Keratinocyte (primary cell): ENCODE measurements at regions not wholly inside any gene's neighbourhood (a gene's known extent, or its start where the extent isn't known, plus 50 kb on each side); places are given as distances from the start of the nearest gene placed in this dataset.

Experiments used
- DNase-seq: peaks from one replicate; pipeline ENCODE4 v3.0.0-alpha.2; 2011; ENCODE audit warnings: low read depth, missing footprints, low spot score
- FAIRE-seq: peaks from 2 replicates; lab custom pipeline; 2011; peaks lifted over from hg19 to GRCh38; lab: Jason Lieb, UNC
- H2AFZ ChIP-seq: 2 replicates; pipeline ENCODE4 v1.6.0; 2012; ENCODE audit warnings: low read length, control low read depth, inconsistent platforms; ENCODE audit not compliant: control insufficient read depth
- H3K27ac ChIP-seq: 2 replicates; pipeline ENCODE4 v1.5.1; 2011; ENCODE audit warnings: low read length; ENCODE audit not compliant: control insufficient read depth, insufficient read depth
- H3K27me3 ChIP-seq: 3 replicates; pipeline ENCODE4 v1.6.0; 2011; ENCODE audit warnings: low read length; ENCODE audit not compliant: control insufficient read depth, insufficient read depth; ENCODE audit errors: extremely low read depth
- H3K36me3 ChIP-seq, 2 experiments: 2 replicates in 1 of 2; 3 replicates in 1 of 2; pipeline ENCODE4 v1.5.1; 2011; ENCODE audit warnings: low read length in 2 of 2, mild to moderate bottlenecking in 1 of 2; ENCODE audit not compliant: control insufficient read depth in 2 of 2, insufficient read depth in 2 of 2; ENCODE audit errors: extremely low read depth in 1 of 2
- H3K4me1 ChIP-seq: 3 replicates; pipeline ENCODE4 v1.5.1; 2011; ENCODE audit warnings: low read length; ENCODE audit not compliant: control insufficient read depth, insufficient read depth; ENCODE audit errors: extremely low read depth
- H3K4me2 ChIP-seq: 3 replicates; pipeline ENCODE4 v1.6.0; 2011; ENCODE audit warnings: low read depth, low read length; ENCODE audit not compliant: control insufficient read depth, insufficient read depth; ENCODE audit errors: extremely low read depth
- H3K4me3 ChIP-seq, 3 experiments: fragments of 200-600 bp in 1 of 3; sonication (generic) in 1 of 3; 2 replicates in 2 of 3; 3 replicates in 1 of 3; pipeline ENCODE4 v1.5.1; 2011 to 2016; ENCODE audit warnings: low read length in 3 of 3, mild to moderate bottlenecking in 3 of 3, control low read depth in 2 of 3, inconsistent platforms in 1 of 3, low read depth in 1 of 3, mixed read lengths in 1 of 3, mixed run types in 1 of 3, moderate library complexity in 1 of 3; ENCODE audit not compliant: control insufficient read depth in 2 of 3, insufficient read depth in 2 of 3; ENCODE audit errors: extremely low read depth in 1 of 3
- H3K79me2 ChIP-seq: 2 replicates; pipeline ENCODE4 v1.6.0; 2012; ENCODE audit warnings: low read length; ENCODE audit not compliant: control insufficient read depth, insufficient read depth
- H3K9ac ChIP-seq: 3 replicates; pipeline ENCODE4 v1.6.0; 2011; ENCODE audit warnings: low read length; ENCODE audit not compliant: control insufficient read depth, insufficient read depth; ENCODE audit errors: extremely low read depth
- H3K9me1 ChIP-seq: 3 replicates; pipeline ENCODE4 v1.6.0; 2011; ENCODE audit warnings: low read length; ENCODE audit not compliant: control insufficient read depth, insufficient read depth; ENCODE audit errors: extremely low read depth
- H3K9me3 ChIP-seq: 2 replicates; pipeline ENCODE4 v1.5.1; 2012; ENCODE audit warnings: low read depth, low read length; ENCODE audit not compliant: control insufficient read depth
- H4K20me1 ChIP-seq: 3 replicates; pipeline ENCODE4 v1.6.0; 2011; ENCODE audit warnings: low read length; ENCODE audit not compliant: control insufficient read depth, insufficient read depth; ENCODE audit errors: extremely low read depth
- CTCF ChIP-seq, 3 experiments: IDR thresholded peaks in 1 of 3; conservative IDR thresholded peaks in 1 of 3; optimal IDR thresholded peaks in 1 of 3; 2 replicates in 2 of 3; 3 replicates in 1 of 3; pipeline versions ENCODE3 to v1.5.1; 2011; ENCODE audit warnings: low read length in 3 of 3, mild to moderate bottlenecking in 3 of 3, moderate library complexity in 2 of 3, control low read depth in 1 of 3, inconsistent platforms in 1 of 3; ENCODE audit not compliant: insufficient read depth in 2 of 3; ENCODE audit errors: extremely low read depth in 1 of 3
- EZH2 ChIP-seq: IDR thresholded peaks from one replicate; pipeline ENCODE4 v1.6.1; 2012; ENCODE audit warnings: inconsistent platforms, mild to moderate bottlenecking, low read length, moderate library complexity
- dilution Hi-C: fragments of 300-500 bp; cut with MboI; formaldehyde crosslinking; loops from one replicate; pipeline ENCODE4 v1.7.0; 2020; ENCODE audit warnings: low sequenced_read_pairs; ENCODE audit not compliant: extremely low pct_ligation_motif_present

GRCh38 chr13:57784633-57785032 is 153.1 kb downstream of the PCDH17 start:
- TF ChIP-seq CTCF (optimal IDR thresholded peaks at IDR 0.05 in 1 of 3, IDR thresholded peaks at IDR 0.05 in 1 of 3, conservative IDR thresholded peaks at IDR 0.05 in 1 of 3; ENCODE audit: extremely low read depth in 1 of 3, insufficient read depth in 2 of 3, low read length in 3 of 3), result no peak
- TF ChIP-seq EZH2, result no peak
- DNase-seq (no peak), FAIRE-seq (no peak)
- dilution Hi-C loops, result no loop called here
- no peaks in the 10 kb centered on the region for H3K4me1 ChIP-seq
- H4K20me1 ChIP-seq, result no peaks in the 10 kb centered on the region
- no peak overlapping the region for H2AFZ ChIP-seq
- no peaks in the 10 kb centered on the region for H3K9me1 ChIP-seq
- no peaks in the 10 kb centered on the region for H3K79me2 ChIP-seq
- H3K36me3 ChIP-seq, result no peaks in the 10 kb centered on the region
- H3K27me3 ChIP-seq, result no peaks in the 10 kb centered on the region
- no peak overlapping the region for H3K9ac ChIP-seq
- no peak overlapping the region for H3K4me3 ChIP-seq
- H3K27ac ChIP-seq, result no peak overlapping the region
- H3K4me2 ChIP-seq, result no peak overlapping the region
- H3K9me3 ChIP-seq, result peaks cover 5% of the 10 kb centered on the region

GRCh38 chr13:57787058-57787791 is 155.7 kb downstream of the PCDH17 start:
- Histone ChIP-seq H3K9me3 (peaks cover 5% of the 10 kb centered on the region), H4K20me1 (no peaks in the 10 kb centered on the region), H3K27ac (no peak overlapping the region), H3K9ac (no peak overlapping the region), H3K4me2 (no peak overlapping the region), H2AFZ (no peak overlapping the region), H3K9me1 (no peaks in the 10 kb centered on the region), H3K27me3 (no peaks in the 10 kb centered on the region), H3K36me3 (no peaks in the 10 kb centered on the region), H3K4me3 (no peak overlapping the region), H3K4me1 (no peaks in the 10 kb centered on the region), H3K79me2 (no peaks in the 10 kb centered on the region)
- dilution Hi-C loops, result no loop called here
- FAIRE-seq (no peak), DNase-seq (no peak)
- TF ChIP-seq CTCF (optimal IDR thresholded peaks at IDR 0.05 in 1 of 3, IDR thresholded peaks at IDR 0.05 in 1 of 3, conservative IDR thresholded peaks at IDR 0.05 in 1 of 3; ENCODE audit: extremely low read depth in 1 of 3, insufficient read depth in 2 of 3, low read length in 3 of 3) (no peak), EZH2 (no peak)
